HepG2 (cell line): ENCODE measurements at regions not wholly inside any gene's neighbourhood (a gene's known extent, or its start where the extent isn't known, plus 50 kb on each side); places are given as distances from the start of the nearest gene placed in this dataset.

ENCODE experiments used
- AFF4 ChIP-seq: sonication (generic); formaldehyde crosslinking; IDR thresholded peaks from 2 replicates; pipeline ENCODE4 v1.4.0; 2020; ENCODE audit warnings: missing genetic modification reagents
- ARNTL ChIP-seq: sonication (generic); formaldehyde crosslinking; IDR thresholded peaks from 2 replicates; pipeline ENCODE4 v1.4.0; 2020; ENCODE audit warnings: mild to moderate bottlenecking, missing genetic modification reagents
- ATF6 ChIP-seq: sonication (generic); formaldehyde crosslinking; conservative IDR thresholded peaks from 2 replicates; pipeline ENCODE4 v1.4.0; 2020; ENCODE audit warnings: missing genetic modification reagents
- CAMTA2 ChIP-seq: sonication (generic); formaldehyde crosslinking; IDR thresholded peaks from 2 replicates; pipeline ENCODE4 v1.4.0; 2020; ENCODE audit warnings: mild to moderate bottlenecking, missing genetic modification reagents, borderline replicate concordance
- CHCHD3 ChIP-seq: sonication (generic); formaldehyde crosslinking; IDR thresholded peaks from 2 replicates; pipeline ENCODE4 v1.8.0; 2022; ENCODE audit warnings: mild to moderate bottlenecking, missing genetic modification reagents, moderate library complexity
- FOXA3 ChIP-seq: IDR thresholded peaks from 2 replicates; pipeline ENCODE4 v1.6.1; 2016; ENCODE audit warnings: missing genetic modification reagents, missing compliant biosample characterization
- GFI1 ChIP-seq: sonication (generic); formaldehyde crosslinking; IDR thresholded peaks from 2 replicates; pipeline ENCODE4 v1.5.0; 2020; ENCODE audit warnings: missing genetic modification reagents, mild to moderate bottlenecking, borderline replicate concordance
- KDM5A ChIP-seq: fragments of 200-600 bp; sonication (generic); IDR thresholded peaks from 2 replicates; pipeline ENCODE4 v1.7.0; 2018; ENCODE audit warnings: antibody characterized with exemption, mild to moderate bottlenecking, low read length, borderline replicate concordance
- SMAD3 ChIP-seq: sonication (generic); formaldehyde crosslinking; IDR thresholded peaks from 2 replicates; pipeline ENCODE4 v1.4.0; 2020; ENCODE audit warnings: missing genetic modification reagents
- SSRP1 ChIP-seq: IDR thresholded peaks from 2 replicates; pipeline ENCODE4 v1.6.1; 2016; ENCODE audit warnings: control low read depth
- THAP7 ChIP-seq: sonication (generic); formaldehyde crosslinking; IDR thresholded peaks from 2 replicates; pipeline ENCODE4 v1.8.1; 2023; ENCODE audit warnings: mild to moderate bottlenecking, missing genetic modification reagents
- ZBTB8A ChIP-seq: sonication (generic); formaldehyde crosslinking; IDR thresholded peaks from 2 replicates; pipeline ENCODE4 v1.4.0; 2020; ENCODE audit warnings: mild to moderate bottlenecking, low read depth, missing genetic modification reagents, borderline replicate concordance
- ZNF44 ChIP-seq: sonication (generic); formaldehyde crosslinking; IDR thresholded peaks from 2 replicates; pipeline ENCODE4 v1.5.1; 2020; ENCODE audit warnings: mild to moderate bottlenecking, missing genetic modification reagents
- ZNF574 ChIP-seq: sonication (generic); formaldehyde crosslinking; IDR thresholded peaks from 2 replicates; pipeline ENCODE4 v1.4.0; 2020; ENCODE audit warnings: missing genetic modification reagents

- no peak for TF ChIP-seq THAP7 (CRISPR knock-in tag)
- TF ChIP-seq SMAD3 (CRISPR knock-in tag): peak; percentile 71
- TF ChIP-seq AFF4 (CRISPR knock-in tag): no peak
- peak; percentile 97 for TF ChIP-seq FOXA3 (CRISPR knock-in tag)
- no peak for TF ChIP-seq ATF6 (CRISPR knock-in tag)
- TF ChIP-seq CAMTA2 (CRISPR knock-in tag): no peak
- TF ChIP-seq KDM5A: no peak
- TF ChIP-seq SSRP1: no peak
- TF ChIP-seq ZBTB8A (CRISPR knock-in tag): no peak
- TF ChIP-seq GFI1: no peak
- TF ChIP-seq ZNF44: no peak
- no peak for TF ChIP-seq CHCHD3
- 0 out of 2 replicates have a peak, but pooled peaks have one; percentile 31 for TF ChIP-seq ZNF574 (CRISPR knock-in tag)
- no peak for TF ChIP-seq ARNTL (CRISPR knock-in tag)
Observed at GRCh38 chr13:51524312-51524711, 60.0 kb upstream of the WDFY2 start (continued).
